ENCODE measurements at regions not wholly inside any gene's neighbourhood (a gene's known extent, or its start where the extent isn't known, plus 50 kb on each side); places are given as distances from the start of the nearest gene placed in this dataset.

DNA sequence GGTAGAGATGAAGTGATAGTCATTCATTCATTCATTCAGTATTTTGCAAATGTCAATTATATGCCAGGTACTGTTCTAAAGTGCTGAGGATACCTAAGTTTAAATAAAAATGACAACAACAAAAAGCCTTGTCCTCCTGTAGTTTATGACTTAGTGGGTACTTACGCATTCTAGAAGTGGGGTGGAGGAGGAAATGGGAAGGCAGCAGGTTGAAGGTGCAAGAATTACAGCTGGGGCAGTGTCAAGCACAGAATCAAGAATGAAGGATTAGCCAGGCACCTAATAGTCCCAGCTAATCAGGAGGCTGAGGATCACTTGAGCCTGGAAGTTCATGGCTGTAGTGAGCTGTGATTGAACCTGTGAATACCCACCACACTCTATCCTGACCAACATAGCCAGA is 90.7 kb upstream of the STARD13 start:
- TF ChIP-seq, protein P1, sequence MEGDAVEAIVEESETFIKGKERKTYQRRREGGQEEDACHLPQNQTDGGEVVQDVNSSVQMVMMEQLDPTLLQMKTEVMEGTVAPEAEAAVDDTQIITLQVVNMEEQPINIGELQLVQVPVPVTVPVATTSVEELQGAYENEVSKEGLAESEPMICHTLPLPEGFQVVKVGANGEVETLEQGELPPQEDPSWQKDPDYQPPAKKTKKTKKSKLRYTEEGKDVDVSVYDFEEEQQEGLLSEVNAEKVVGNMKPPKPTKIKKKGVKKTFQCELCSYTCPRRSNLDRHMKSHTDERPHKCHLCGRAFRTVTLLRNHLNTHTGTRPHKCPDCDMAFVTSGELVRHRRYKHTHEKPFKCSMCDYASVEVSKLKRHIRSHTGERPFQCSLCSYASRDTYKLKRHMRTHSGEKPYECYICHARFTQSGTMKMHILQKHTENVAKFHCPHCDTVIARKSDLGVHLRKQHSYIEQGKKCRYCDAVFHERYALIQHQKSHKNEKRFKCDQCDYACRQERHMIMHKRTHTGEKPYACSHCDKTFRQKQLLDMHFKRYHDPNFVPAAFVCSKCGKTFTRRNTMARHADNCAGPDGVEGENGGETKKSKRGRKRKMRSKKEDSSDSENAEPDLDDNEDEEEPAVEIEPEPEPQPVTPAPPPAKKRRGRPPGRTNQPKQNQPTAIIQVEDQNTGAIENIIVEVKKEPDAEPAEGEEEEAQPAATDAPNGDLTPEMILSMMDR (conservative IDR thresholded peaks at IDR 0.05): no peak
- TF ChIP-seq ZFX (IDR thresholded peaks at IDR 0.05): no peak

Data from C4-2B (cell line).